ENCODE measurements at regions not wholly inside any gene's neighbourhood (a gene's known extent, or its start where the extent isn't known, plus 50 kb on each side); places are given as distances from the start of the nearest gene placed in this dataset.

- TF ChIP-seq CTCF (IDR thresholded peaks at IDR 0.05) (no peak), POLR2A (IDR thresholded peaks at IDR 0.05) (no peak)
Observed at GRCh38 chr3:95609411-95609810, 1205.0 kb upstream of the EPHA6 start.
